ENCODE measurements at regions not wholly inside any gene's neighbourhood (a gene's known extent, or its start where the extent isn't known, plus 50 kb on each side); places are given as distances from the start of the nearest gene placed in this dataset.
"Not testable (repeated sequence)": the region's sequence is repeated elsewhere in the genome, so short reads cannot be mapped to it uniquely, and the experiment has no call there.

DNA sequence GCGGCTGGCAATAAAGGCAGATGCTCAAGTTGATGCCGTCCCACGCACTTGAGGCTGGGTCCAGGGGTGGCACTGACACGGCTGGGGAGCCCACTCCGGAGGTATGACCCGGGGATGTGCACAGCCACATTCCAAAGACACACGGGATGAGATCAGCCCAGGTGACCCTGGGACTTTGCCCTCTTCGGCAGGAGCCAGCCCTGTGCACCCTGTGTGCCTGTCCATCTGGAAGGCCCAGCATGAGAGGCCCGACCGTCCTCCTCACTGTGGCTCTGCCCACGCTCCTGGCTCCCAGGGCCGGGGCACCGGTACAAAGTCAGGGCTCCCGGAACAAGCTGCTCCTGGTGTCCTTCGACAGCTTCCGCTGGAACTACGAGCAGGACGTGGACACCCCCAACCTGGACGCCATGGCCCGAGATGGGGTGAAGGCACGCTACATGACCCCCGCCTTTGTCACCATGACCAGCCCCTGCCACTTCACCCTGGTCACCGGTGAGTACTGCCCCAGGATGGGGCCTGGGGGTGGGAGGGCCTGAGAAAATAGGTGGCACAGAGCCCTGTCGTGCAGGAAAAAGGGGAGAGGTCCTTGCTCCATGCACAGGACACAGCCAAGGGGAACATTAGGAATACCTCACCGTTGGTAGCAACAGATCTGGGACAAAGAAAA is 309.9 kb downstream of the TP53TG3F start:
- TF ChIP-seq, protein P1, sequence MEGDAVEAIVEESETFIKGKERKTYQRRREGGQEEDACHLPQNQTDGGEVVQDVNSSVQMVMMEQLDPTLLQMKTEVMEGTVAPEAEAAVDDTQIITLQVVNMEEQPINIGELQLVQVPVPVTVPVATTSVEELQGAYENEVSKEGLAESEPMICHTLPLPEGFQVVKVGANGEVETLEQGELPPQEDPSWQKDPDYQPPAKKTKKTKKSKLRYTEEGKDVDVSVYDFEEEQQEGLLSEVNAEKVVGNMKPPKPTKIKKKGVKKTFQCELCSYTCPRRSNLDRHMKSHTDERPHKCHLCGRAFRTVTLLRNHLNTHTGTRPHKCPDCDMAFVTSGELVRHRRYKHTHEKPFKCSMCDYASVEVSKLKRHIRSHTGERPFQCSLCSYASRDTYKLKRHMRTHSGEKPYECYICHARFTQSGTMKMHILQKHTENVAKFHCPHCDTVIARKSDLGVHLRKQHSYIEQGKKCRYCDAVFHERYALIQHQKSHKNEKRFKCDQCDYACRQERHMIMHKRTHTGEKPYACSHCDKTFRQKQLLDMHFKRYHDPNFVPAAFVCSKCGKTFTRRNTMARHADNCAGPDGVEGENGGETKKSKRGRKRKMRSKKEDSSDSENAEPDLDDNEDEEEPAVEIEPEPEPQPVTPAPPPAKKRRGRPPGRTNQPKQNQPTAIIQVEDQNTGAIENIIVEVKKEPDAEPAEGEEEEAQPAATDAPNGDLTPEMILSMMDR (IDR thresholded peaks at IDR 0.05) = not testable (repeated sequence)
- TF ChIP-seq POLR2A (IDR thresholded peaks at IDR 0.05) = not testable (repeated sequence)

Data from body of pancreas (tissue), 4 donors.